ENCODE measurements at regions not wholly inside any gene's neighbourhood (a gene's known extent, or its start where the extent isn't known, plus 50 kb on each side); places are given as distances from the start of the nearest gene placed in this dataset.

DNA sequence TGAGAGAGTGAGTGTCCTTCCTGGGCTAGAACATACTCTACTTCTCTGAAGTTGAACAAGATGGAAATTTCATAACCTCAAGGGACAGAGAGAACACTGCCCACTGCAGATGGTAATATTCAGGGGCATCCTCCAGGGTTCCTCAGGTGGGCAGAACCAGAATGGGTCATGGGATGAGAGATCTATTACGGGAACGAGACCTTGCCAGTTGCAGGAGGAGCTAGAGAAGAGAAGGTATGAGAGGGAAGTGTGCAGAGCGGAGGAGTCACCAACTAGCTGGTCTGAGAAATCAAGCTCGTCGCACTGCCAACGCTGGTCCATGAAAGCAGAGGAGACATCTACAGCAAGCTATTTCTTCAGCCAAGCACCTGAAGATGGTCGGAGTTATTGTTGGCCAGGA, 184.7 kb downstream of the TJP1 start:
- 66 to 95% methylated on average over 6 to 7 of the region's 7 CpGs for WGBS, 2 donors
- Histone ChIP-seq H3K4me1 (ENCODE audit: control insufficient read depth in 5 of 5, insufficient read depth in 5 of 5, low read length in 5 of 5) (peaks cover 0 to 4% (median 0%) of the 10 kb centered on the region in 5 donors), H3K9me3 (ENCODE audit: control insufficient read depth in 4 of 4, insufficient read depth in 3 of 4, low read length in 3 of 4) (peaks cover 0 to 3% (median 0%) of the 10 kb centered on the region in 4 donors), H3K27ac (ENCODE audit: low read depth in 1 of 2, low read length in 1 of 2) (no peak overlapping the region), H3K27me3 (ENCODE audit: control insufficient read depth in 3 of 3, insufficient read depth in 3 of 3, low read length in 2 of 3) (no peaks in the 10 kb centered on the region), H3K9ac (ENCODE audit: insufficient read depth in 1 of 2, low read length in 2 of 2) (no peak overlapping the region), H3K36me3 (ENCODE audit: control insufficient read depth in 4 of 4, insufficient read depth in 4 of 4, low read length in 4 of 4) (no peaks in the 10 kb centered on the region), H3K4me3 (no peak overlapping the region)
- ATAC-seq (ENCODE audit: insufficient read depth, low FRiP score), result no peak
- DNase-seq, result no peak
- TF ChIP-seq CTCF (IDR thresholded peaks at IDR 0.05; ENCODE audit: control extremely low read depth, extremely low read depth), result no peak

DNA sequence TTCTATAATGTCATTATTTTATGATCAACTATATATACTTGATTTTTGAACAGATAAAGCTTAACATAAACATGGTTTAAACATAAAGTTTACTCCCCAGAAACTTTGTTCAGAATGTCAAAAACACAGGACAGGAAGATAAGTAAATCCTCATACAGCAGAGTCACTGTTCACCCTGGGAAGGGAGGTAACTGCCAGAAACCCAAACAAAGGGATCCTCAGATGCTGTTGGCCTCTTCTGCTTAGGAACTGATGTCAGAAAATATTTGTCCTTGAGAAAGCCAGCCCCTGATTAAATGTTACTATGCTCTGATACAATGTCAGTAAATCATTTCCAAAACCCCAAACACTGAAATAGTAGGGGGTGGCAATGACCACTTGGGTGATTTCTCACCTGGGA, 185.3 kb downstream of the TJP1 start:
- ATAC-seq (ENCODE audit: insufficient read depth, low FRiP score) (no peak), DNase-seq (no peak)
- H3K4me3 ChIP-seq, result no peak overlapping the region
- H3K9me3 ChIP-seq (ENCODE audit: control insufficient read depth in 4 of 4, insufficient read depth in 3 of 4, low read length in 3 of 4), result peaks cover 0 to 3% (median 0%) of the 10 kb centered on the region in 4 donors
- no peaks in the 10 kb centered on the region for H3K27me3 ChIP-seq (ENCODE audit: control insufficient read depth in 3 of 3, insufficient read depth in 3 of 3, low read length in 2 of 3)
- H3K27ac ChIP-seq (ENCODE audit: low read depth in 1 of 2, low read length in 1 of 2), result no peak overlapping the region
- no peak overlapping the region for H3K9ac ChIP-seq (ENCODE audit: insufficient read depth in 1 of 2, low read length in 2 of 2)
- no peak for TF ChIP-seq CTCF (IDR thresholded peaks at IDR 0.05; ENCODE audit: control extremely low read depth, extremely low read depth)
- H3K36me3 ChIP-seq (ENCODE audit: control insufficient read depth in 4 of 4, insufficient read depth in 4 of 4, low read length in 4 of 4), result no peaks in the 10 kb centered on the region
- H3K4me1 ChIP-seq (ENCODE audit: control insufficient read depth in 5 of 5, insufficient read depth in 5 of 5, low read length in 5 of 5), result peaks cover 0 to 4% (median 0%) of the 10 kb centered on the region in 5 donors

DNA sequence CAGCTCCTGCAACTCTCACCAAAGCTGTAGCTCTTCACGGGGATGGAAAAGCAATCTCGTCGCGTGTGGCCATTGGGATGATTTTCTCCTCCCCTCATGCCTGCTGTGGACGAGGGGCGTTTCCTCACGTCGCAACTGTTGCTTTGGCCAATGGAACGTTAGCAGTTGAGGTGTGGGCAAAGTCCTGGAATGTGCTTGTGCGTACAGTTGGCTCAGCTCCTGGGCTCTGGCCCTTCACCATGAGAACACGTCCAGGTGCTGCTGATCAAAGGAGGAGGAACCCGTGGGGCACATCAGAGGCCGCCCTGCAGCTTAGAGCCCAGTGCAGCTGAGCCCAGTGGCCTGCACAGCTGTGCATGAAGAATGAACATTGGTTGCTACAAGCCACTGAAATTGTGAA, 186.1 kb downstream of the TJP1 start:
- Histone ChIP-seq H3K9ac (ENCODE audit: insufficient read depth in 1 of 2, low read length in 2 of 2) (no peak overlapping the region), H3K27ac (ENCODE audit: low read depth in 1 of 2, low read length in 1 of 2) (no peak overlapping the region), H3K27me3 (ENCODE audit: control insufficient read depth in 3 of 3, insufficient read depth in 3 of 3, low read length in 2 of 3) (no peaks in the 10 kb centered on the region), H3K36me3 (ENCODE audit: control insufficient read depth in 4 of 4, insufficient read depth in 4 of 4, low read length in 4 of 4) (no peaks in the 10 kb centered on the region), H3K4me3 (no peak overlapping the region), H3K4me1 (ENCODE audit: control insufficient read depth in 5 of 5, insufficient read depth in 5 of 5, low read length in 5 of 5) (peaks cover 0 to 6% (median 0%) of the 10 kb centered on the region in 5 donors), H3K9me3 (ENCODE audit: control insufficient read depth in 4 of 4, insufficient read depth in 3 of 4, low read length in 3 of 4) (peaks cover 0 to 3% (median 0%) of the 10 kb centered on the region in 4 donors)
- ATAC-seq (ENCODE audit: insufficient read depth, low FRiP score), result peak; percentile 54
- WGBS, 2 donors, result 62 to 82% methylated on average over 13 of the region's 13 CpGs
- TF ChIP-seq CTCF (IDR thresholded peaks at IDR 0.05; ENCODE audit: control extremely low read depth, extremely low read depth), result no peak
- DNase-seq, result peak; percentile 29 to 73 (median 55)

GRCh38 chr15:29635513-29636098, 186.7 kb downstream of the TJP1 start:
- no peak for DNase-seq
- no peaks in the 10 kb centered on the region for H3K27me3 ChIP-seq (ENCODE audit: control insufficient read depth in 3 of 3, insufficient read depth in 3 of 3, low read length in 2 of 3)
- peaks cover 0 to 3% (median 0%) of the 10 kb centered on the region in 4 donors for H3K9me3 ChIP-seq (ENCODE audit: control insufficient read depth in 4 of 4, insufficient read depth in 3 of 4, low read length in 3 of 4)
- no peak for TF ChIP-seq CTCF (IDR thresholded peaks at IDR 0.05; ENCODE audit: control extremely low read depth, extremely low read depth)
- H3K27ac ChIP-seq (ENCODE audit: low read depth in 1 of 2, low read length in 1 of 2), result no peak overlapping the region
- WGBS, 2 donors, result 85% methylated on average over 9 of the region's 9 CpGs
- no peaks in the 10 kb centered on the region for H3K36me3 ChIP-seq (ENCODE audit: control insufficient read depth in 4 of 4, insufficient read depth in 4 of 4, low read length in 4 of 4)
- H3K4me3 ChIP-seq, result no peak overlapping the region
- H3K4me1 ChIP-seq (ENCODE audit: control insufficient read depth in 5 of 5, insufficient read depth in 5 of 5, low read length in 5 of 5), result peaks cover 0 to 6% (median 0%) of the 10 kb centered on the region in 5 donors
- ATAC-seq (ENCODE audit: insufficient read depth, low FRiP score), result no peak
- H3K9ac ChIP-seq (ENCODE audit: insufficient read depth in 1 of 2, low read length in 2 of 2), result no peak overlapping the region

Data from lung (tissue), 11 donors.